Fibroblast of the aortic adventitia (primary cell): ENCODE measurements at regions not wholly inside any gene's neighbourhood (a gene's known extent, or its start where the extent isn't known, plus 50 kb on each side); places are given as distances from the start of the nearest gene placed in this dataset.

ENCODE experiments used
- DNase-seq: peaks from one replicate; pipeline ENCODE4 v3.0.0-alpha.2; 2010; ENCODE audit warnings: low read depth
- H3K4me3 ChIP-seq: 2 replicates; pipeline ENCODE4 v1.5.1; 2011; ENCODE audit warnings: low read depth, mild to moderate bottlenecking, control low read depth, low read length, moderate library complexity
- TF ChIP-seq, protein P1 (sequence below): IDR thresholded peaks from 2 replicates; pipeline ENCODE4 v1.5.1; 2011; ENCODE audit warnings: mild to moderate bottlenecking, low read length, control low read depth, inconsistent platforms; ENCODE audit not compliant: insufficient read depth

DNA sequence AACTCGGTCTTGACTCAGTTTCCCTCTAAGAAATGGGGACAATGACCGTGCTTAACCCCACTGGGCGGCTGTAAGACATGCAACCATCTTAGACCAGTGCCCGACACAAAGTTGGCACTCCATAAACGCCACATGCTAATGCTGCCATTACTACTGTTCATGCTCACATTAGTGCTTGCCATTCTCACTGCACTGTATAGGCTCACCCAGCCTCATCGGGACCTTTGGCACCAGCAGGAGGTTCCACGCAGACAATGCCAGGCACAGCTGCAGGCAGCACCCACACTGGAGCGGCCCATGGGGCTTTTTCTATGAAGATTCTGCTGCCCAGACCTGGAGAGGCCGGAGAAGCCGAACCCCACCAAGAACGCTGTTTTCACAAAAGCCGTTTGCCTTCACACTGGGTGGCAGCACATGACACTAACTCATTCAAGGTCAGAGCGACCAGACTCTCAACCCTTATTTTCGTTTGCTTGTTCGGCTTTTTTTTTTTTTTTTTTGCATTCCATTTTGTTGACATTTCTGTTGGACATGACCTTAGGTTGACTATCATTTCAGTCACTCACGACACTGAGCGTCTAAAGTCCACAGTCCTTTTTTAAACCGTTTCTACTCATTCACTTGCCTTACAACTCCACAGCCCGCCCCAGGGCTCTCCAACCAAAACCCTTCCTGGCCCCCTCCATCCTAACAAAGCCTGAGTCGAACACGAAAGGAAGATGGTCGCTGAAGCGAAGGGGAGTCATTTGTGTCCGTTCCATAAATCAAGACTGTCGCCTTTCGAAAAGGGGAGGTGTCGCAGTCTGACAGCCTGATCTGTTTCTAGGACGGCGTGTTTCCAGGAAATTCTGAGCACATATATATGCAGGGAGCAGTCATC, 124.4 kb upstream of the RNF32 start:
- H3K4me3 ChIP-seq: no peak overlapping the region
- TF ChIP-seq, protein P1, sequence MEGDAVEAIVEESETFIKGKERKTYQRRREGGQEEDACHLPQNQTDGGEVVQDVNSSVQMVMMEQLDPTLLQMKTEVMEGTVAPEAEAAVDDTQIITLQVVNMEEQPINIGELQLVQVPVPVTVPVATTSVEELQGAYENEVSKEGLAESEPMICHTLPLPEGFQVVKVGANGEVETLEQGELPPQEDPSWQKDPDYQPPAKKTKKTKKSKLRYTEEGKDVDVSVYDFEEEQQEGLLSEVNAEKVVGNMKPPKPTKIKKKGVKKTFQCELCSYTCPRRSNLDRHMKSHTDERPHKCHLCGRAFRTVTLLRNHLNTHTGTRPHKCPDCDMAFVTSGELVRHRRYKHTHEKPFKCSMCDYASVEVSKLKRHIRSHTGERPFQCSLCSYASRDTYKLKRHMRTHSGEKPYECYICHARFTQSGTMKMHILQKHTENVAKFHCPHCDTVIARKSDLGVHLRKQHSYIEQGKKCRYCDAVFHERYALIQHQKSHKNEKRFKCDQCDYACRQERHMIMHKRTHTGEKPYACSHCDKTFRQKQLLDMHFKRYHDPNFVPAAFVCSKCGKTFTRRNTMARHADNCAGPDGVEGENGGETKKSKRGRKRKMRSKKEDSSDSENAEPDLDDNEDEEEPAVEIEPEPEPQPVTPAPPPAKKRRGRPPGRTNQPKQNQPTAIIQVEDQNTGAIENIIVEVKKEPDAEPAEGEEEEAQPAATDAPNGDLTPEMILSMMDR: no peak
- no peak for DNase-seq

DNA sequence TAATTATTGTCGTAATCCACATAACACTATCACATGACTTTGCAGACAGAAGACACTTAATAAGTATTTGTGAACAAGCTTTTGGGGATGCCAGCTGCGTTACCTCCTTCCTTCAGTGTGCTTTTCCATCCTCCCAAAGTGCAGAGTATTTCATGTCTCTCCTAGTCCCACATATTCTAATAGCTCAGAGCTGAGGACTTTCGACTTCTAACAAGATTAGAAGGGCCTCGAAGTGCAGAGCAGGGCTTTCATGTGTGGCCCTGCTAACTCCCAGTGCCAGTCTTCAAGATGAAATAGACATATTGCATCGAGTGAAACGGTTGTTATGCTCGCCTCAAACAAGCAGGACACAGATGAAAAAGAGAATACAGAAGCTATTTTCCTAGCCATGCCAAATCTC, 125.7 kb upstream of the RNF32 start:
- TF ChIP-seq, protein P1: no peak
- no peak for DNase-seq
- no peak overlapping the region for H3K4me3 ChIP-seq

DNA sequence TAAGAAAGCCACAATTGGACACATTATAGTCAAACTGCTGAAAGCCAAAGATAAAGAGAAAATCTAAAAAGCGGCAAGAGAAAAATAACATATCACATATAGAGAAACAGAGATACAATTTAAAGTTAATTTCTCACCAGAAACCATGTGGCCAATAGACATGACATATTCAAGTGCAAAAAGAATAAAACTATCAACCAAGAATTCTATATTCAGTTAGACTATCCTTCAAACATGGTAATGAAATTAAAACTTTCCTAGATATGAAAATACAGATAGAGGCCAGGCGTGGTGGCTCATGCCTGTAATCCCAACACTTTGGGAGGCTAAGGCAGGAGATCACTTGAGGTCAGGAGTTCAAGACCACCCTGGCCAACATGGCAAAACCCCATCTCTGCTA, 129.1 kb upstream of the RNF32 start:
- TF ChIP-seq, protein P1: no peak
- DNase-seq: no peak
- H3K4me3 ChIP-seq: no peak overlapping the region

DNA sequence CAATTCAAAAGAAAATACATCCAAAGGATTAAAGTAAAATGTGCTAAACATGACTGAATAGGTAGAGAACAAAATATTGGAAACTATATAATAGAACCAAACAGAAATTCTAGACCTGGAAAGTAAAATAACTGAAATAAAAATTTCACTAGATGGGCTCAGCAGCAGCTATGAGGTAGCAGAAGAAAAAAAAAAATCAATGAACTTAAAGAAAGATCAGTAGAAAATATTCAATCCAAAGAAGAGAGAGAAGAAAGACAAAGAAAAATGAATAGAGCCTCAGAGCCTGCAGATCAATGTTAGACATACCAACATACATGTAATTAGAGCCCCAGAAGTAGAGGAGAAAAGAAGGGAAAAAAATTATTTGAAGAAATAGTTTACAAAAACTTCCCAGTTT, 129.6 kb upstream of the RNF32 start:
- no peak for DNase-seq
- no peak overlapping the region for H3K4me3 ChIP-seq
- TF ChIP-seq, protein P1: no peak

DNA sequence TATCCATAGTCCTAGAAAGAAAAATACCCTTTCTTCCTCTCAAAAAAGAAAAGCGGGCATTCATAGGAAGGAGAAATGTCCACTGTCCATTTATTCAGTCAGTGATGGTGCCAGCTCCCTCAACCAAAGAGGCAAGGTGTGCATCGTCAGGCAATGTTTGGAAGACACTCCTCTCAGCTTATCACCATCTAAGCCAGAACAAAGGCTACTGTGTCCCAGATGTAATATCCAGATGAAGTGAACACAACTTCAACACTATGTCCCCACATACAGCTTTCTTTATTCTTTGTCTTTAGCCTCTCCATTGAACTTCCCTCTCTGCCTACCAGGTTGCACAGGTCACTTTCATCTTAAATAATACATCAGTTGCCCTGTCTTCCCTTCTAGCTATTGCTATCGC, 131.4 kb upstream of the RNF32 start:
- H3K4me3 ChIP-seq: no peak overlapping the region
- DNase-seq: no peak
- TF ChIP-seq, protein P1: no peak

DNA sequence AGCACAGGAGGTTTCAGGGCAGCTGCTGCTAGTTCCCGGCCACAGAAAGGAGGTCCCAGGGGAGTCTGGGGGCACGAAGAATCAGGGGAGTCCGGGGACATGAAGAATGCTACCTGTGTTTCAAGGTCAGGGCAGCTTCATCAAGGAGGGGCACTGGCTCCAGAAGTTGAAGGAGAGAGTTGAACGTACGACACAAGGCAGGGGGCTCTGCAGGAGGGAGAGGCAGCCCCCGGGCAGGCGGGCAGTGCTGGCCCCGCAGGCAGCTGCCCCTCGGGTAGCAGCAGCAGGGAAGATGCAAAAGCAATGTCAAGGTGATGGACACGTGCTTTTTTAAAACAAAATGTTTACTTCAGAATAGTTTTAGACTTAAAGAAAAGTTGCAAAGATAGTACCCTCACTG, 134.7 kb upstream of the RNF32 start:
- no peak for DNase-seq
- TF ChIP-seq, protein P1: no peak
- H3K4me3 ChIP-seq: no peak overlapping the region
